Uterus (tissue), 2 donors: ENCODE measurements at regions not wholly inside any gene's neighbourhood (a gene's known extent, or its start where the extent isn't known, plus 50 kb on each side); places are given as distances from the start of the nearest gene placed in this dataset.

Experiments used
- CTCF ChIP-seq, 4 experiments: fragments of 200-600 bp in 2 of 4; fragments of 450-650 bp in 2 of 4; sonication (generic) in 2 of 4; IDR thresholded peaks; one replicate each; pipeline ENCODE4 v1.5.1; 2016 to 2019; ENCODE audit warnings: antibody characterized with exemption in 4 of 4, mild to moderate bottlenecking in 2 of 4, moderate library complexity in 1 of 4
- POLR2A ChIP-seq, 2 donors: fragments of 450-650 bp; IDR thresholded peaks; one replicate each; pipeline ENCODE4 v1.6.1; 2016; ENCODE audit warnings: antibody characterized with exemption in 2 of 2, mild to moderate bottlenecking in 1 of 2, moderate library complexity in 1 of 2

GRCh38 chrX:138408101-138408500, 303.4 kb downstream of the FGF13 start:
- no peak for TF ChIP-seq POLR2A (IDR thresholded peaks at IDR 0.05)
- no peak for TF ChIP-seq CTCF (IDR thresholded peaks at IDR 0.05)
